SK-N-SH treated with all-trans-retinoic acid at 6 μM for 48 hours (cell line): ENCODE measurements at regions not wholly inside any gene's neighbourhood (a gene's known extent, or its start where the extent isn't known, plus 50 kb on each side); places are given as distances from the start of the nearest gene placed in this dataset.

ENCODE experiments used
- CREB5 ChIP-seq: fragments of 250-450 bp; sonication (Bioruptor Pico); IDR thresholded peaks from 2 replicates; pipeline ENCODE4 v1.5.1; 2020; ENCODE audit warnings: low read depth, mild to moderate bottlenecking, moderate library complexity
- CSDC2 ChIP-seq: fragments of 250-450 bp; sonication (Bioruptor Pico); IDR thresholded peaks from 2 replicates; pipeline ENCODE4 v1.5.0; 2020; ENCODE audit warnings: mild to moderate bottlenecking, moderate library complexity
- ESRRG ChIP-seq: fragments of 250-450 bp; sonication (Bioruptor Pico); IDR thresholded peaks from 2 replicates; pipeline ENCODE4 v1.6.1; 2021; ENCODE audit warnings: mild to moderate bottlenecking
- POU6F1 ChIP-seq: fragments of 250-450 bp; sonication (Bioruptor Pico); IDR thresholded peaks from 2 replicates; pipeline ENCODE4 v1.8.0; 2021; ENCODE audit warnings: low read depth, mild to moderate bottlenecking, moderate library complexity, borderline replicate concordance
- TSHZ2 ChIP-seq: fragments of 250-450 bp; sonication (Bioruptor Pico); IDR thresholded peaks from 2 replicates; pipeline ENCODE4 v1.5.0; 2020; ENCODE audit warnings: mild to moderate bottlenecking, moderate library complexity
- ZFP3 ChIP-seq: fragments of 250-450 bp; sonication (Bioruptor Pico); IDR thresholded peaks from 2 replicates; pipeline ENCODE4 v1.5.0; 2020; ENCODE audit warnings: mild to moderate bottlenecking, moderate library complexity
- ZFP30 ChIP-seq: fragments of 450-650 bp; formaldehyde crosslinking; IDR thresholded peaks from 2 replicates; pipeline ENCODE4 v1.5.0; 2022; ENCODE audit warnings: mild to moderate bottlenecking, moderate library complexity
- ZNF565 ChIP-seq: fragments of 450-650 bp; formaldehyde crosslinking; conservative IDR thresholded peaks from 2 replicates; pipeline ENCODE4 v1.5.0; 2020; ENCODE audit warnings: low read depth, mild to moderate bottlenecking, moderate library complexity
- ZNF70 ChIP-seq: fragments of 450-650 bp; formaldehyde crosslinking; IDR thresholded peaks from 2 replicates; pipeline ENCODE4 v1.5.0; 2020; ENCODE audit warnings: mild to moderate bottlenecking, moderate library complexity
- TF ChIP-seq, protein P1 (sequence below): fragments of 250-450 bp; sonication (Bioruptor Pico); IDR thresholded peaks from 2 replicates; pipeline ENCODE4 v1.8.0; 2020; ENCODE audit warnings: mild to moderate bottlenecking, moderate library complexity, borderline replicate concordance

GRCh38 chr4:188270273-188271069 lies 131.2 kb downstream of the TRIML1 start:
- TF ChIP-seq, protein P1, sequence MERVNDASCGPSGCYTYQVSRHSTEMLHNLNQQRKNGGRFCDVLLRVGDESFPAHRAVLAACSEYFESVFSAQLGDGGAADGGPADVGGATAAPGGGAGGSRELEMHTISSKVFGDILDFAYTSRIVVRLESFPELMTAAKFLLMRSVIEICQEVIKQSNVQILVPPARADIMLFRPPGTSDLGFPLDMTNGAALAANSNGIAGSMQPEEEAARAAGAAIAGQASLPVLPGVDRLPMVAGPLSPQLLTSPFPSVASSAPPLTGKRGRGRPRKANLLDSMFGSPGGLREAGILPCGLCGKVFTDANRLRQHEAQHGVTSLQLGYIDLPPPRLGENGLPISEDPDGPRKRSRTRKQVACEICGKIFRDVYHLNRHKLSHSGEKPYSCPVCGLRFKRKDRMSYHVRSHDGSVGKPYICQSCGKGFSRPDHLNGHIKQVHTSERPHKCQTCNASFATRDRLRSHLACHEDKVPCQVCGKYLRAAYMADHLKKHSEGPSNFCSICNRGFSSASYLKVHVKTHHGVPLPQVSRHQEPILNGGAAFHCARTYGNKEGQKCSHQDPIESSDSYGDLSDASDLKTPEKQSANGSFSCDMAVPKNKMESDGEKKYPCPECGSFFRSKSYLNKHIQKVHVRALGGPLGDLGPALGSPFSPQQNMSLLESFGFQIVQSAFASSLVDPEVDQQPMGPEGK (CRISPR knock-in tag): no peak
- TF ChIP-seq POU6F1 (CRISPR knock-in tag): no peak
- no peak for TF ChIP-seq ZNF565 (CRISPR knock-in tag)
- TF ChIP-seq ZNF70 (CRISPR knock-in tag): no peak
- no peak for TF ChIP-seq CREB5
- no peak for TF ChIP-seq TSHZ2
- no peak for TF ChIP-seq CSDC2 (CRISPR knock-in tag)
- TF ChIP-seq ZFP3 (CRISPR knock-in tag): no peak
- no peak for TF ChIP-seq ZFP30 (CRISPR knock-in tag)
- no peak for TF ChIP-seq ESRRG (CRISPR knock-in tag)
